H1 (cell line): ENCODE measurements at regions not wholly inside any gene's neighbourhood (a gene's known extent, or its start where the extent isn't known, plus 50 kb on each side); places are given as distances from the start of the nearest gene placed in this dataset.

Experiments
- CBX5 ChIP-seq: fragments of 300-800, 300-1000 bp; sonication (generic); IDR thresholded peaks from 2 replicates; pipeline ENCODE4 v1.7.1; 2016; ENCODE audit warnings: antibody characterized with exemption, low read length, low read depth
- EP300 ChIP-seq, 2 experiments: IDR thresholded peaks; 1 replicate in 1 of 2; 2 replicates in 1 of 2; pipeline ENCODE4 v1.6.1; 2011 to 2012; ENCODE audit warnings: low read depth in 2 of 2, low read length in 2 of 2, mild to moderate bottlenecking in 2 of 2, borderline replicate concordance in 1 of 2, inconsistent platforms in 1 of 2, moderate library complexity in 1 of 2
- HDAC6 ChIP-seq: IDR thresholded peaks from one replicate; pipeline ENCODE4 v1.7.1; 2012; ENCODE audit warnings: low read depth, mild to moderate bottlenecking, inconsistent platforms, low read length, moderate library complexity
- JUND ChIP-seq: IDR thresholded peaks from 2 replicates; pipeline ENCODE4 v1.6.1; 2011; ENCODE audit warnings: mild to moderate bottlenecking, improper control_type of control experiment, low read length
- KDM5A ChIP-seq: fragments of 200-600 bp; IDR thresholded peaks from 2 replicates; pipeline ENCODE4 v1.7.1; 2012; ENCODE audit warnings: mild to moderate bottlenecking, low read length, inconsistent platforms, mixed read lengths
- MAFK ChIP-seq: IDR thresholded peaks from 2 replicates; pipeline ENCODE4 v1.6.1; 2012; ENCODE audit warnings: low read depth, mild to moderate bottlenecking, improper control_type of control experiment, low read length
- POLR2A ChIP-seq, 2 experiments: IDR thresholded peaks; 1 replicate in 1 of 2; 2 replicates in 1 of 2; pipeline ENCODE4 v1.6.1; 2011; ENCODE audit warnings: low read depth in 2 of 2, low read length in 2 of 2, mild to moderate bottlenecking in 2 of 2; ENCODE audit errors: control extremely low read depth in 1 of 2
- SP1 ChIP-seq: IDR thresholded peaks from 2 replicates; pipeline ENCODE4 v1.6.1; 2011; ENCODE audit warnings: low read depth, low read length
- SRF ChIP-seq: IDR thresholded peaks from 2 replicates; pipeline ENCODE4 v1.6.1; 2011; ENCODE audit warnings: mild to moderate bottlenecking, low read depth, low read length, moderate library complexity
- TAF1 ChIP-seq: IDR thresholded peaks from 2 replicates; pipeline ENCODE4 v1.6.1; 2011; ENCODE audit warnings: mild to moderate bottlenecking, low read depth, low read length
- TCF12 ChIP-seq: IDR thresholded peaks from 2 replicates; pipeline ENCODE4 v1.6.1; 2011; ENCODE audit warnings: low read depth, mild to moderate bottlenecking, low read length
- YY1 ChIP-seq: IDR thresholded peaks from 2 replicates; pipeline ENCODE4 v1.6.1; 2011; ENCODE audit warnings: low read depth, mild to moderate bottlenecking, low read length
- ZNF274 ChIP-seq: IDR thresholded peaks from 2 replicates; pipeline ENCODE4 v1.7.0; 2012; ENCODE audit warnings: low read length, borderline replicate concordance; ENCODE audit errors: extremely low read depth
- TF ChIP-seq, protein P1 (sequence below), 3 experiments: IDR thresholded peaks; 1 replicate in 2 of 3; 2 replicates in 1 of 3; pipeline versions ENCODE4 v1.5.1 to v1.6.1; 2011; ENCODE audit warnings: low read length in 3 of 3, mild to moderate bottlenecking in 3 of 3, inconsistent platforms in 2 of 3, low read depth in 1 of 3, moderate library complexity in 1 of 3; ENCODE audit not compliant: insufficient read depth in 1 of 3; ENCODE audit errors: control extremely low read depth in 1 of 3

- TF ChIP-seq ZNF274 (no peak), SRF (no peak), TAF1 (no peak), YY1 (no peak), KDM5A (no peak), POLR2A (IDR thresholded peaks at IDR 0.05; ENCODE audit: control extremely low read depth in 1 of 2, low read depth in 2 of 2, low read length in 2 of 2) (no peak), HDAC6 (no peak), JUND (no peak), SP1 (no peak), EP300 (IDR thresholded peaks at IDR 0.05; ENCODE audit: borderline replicate concordance in 1 of 2, low read depth in 2 of 2, low read length in 2 of 2) (no peak), MAFK (no peak), CBX5 (no peak), TCF12 (no peak)
- TF ChIP-seq, protein P1, sequence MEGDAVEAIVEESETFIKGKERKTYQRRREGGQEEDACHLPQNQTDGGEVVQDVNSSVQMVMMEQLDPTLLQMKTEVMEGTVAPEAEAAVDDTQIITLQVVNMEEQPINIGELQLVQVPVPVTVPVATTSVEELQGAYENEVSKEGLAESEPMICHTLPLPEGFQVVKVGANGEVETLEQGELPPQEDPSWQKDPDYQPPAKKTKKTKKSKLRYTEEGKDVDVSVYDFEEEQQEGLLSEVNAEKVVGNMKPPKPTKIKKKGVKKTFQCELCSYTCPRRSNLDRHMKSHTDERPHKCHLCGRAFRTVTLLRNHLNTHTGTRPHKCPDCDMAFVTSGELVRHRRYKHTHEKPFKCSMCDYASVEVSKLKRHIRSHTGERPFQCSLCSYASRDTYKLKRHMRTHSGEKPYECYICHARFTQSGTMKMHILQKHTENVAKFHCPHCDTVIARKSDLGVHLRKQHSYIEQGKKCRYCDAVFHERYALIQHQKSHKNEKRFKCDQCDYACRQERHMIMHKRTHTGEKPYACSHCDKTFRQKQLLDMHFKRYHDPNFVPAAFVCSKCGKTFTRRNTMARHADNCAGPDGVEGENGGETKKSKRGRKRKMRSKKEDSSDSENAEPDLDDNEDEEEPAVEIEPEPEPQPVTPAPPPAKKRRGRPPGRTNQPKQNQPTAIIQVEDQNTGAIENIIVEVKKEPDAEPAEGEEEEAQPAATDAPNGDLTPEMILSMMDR (IDR thresholded peaks at IDR 0.05; ENCODE audit: control extremely low read depth in 1 of 3, insufficient read depth in 1 of 3, low read depth in 1 of 3, low read length in 3 of 3), result no peak
Observed at GRCh38 chr13:73168953-73169401, 110.2 kb downstream of the KLF5 start.
